OCI-LY1 (cell line): ENCODE measurements at regions not wholly inside any gene's neighbourhood (a gene's known extent, or its start where the extent isn't known, plus 50 kb on each side); places are given as distances from the start of the nearest gene placed in this dataset.

Source experiments
- CTCF ChIP-seq: fragments of 200-600 bp; sonication (generic), shearing (Covaris generic); IDR thresholded peaks from 2 replicates; pipeline ENCODE4 v1.5.1; 2017; ENCODE audit warnings: mild to moderate bottlenecking, antibody characterized with exemption, low read length, moderate library complexity, mixed read lengths
- EZH2 ChIP-seq: fragments of 200-600 bp; sonication (generic), shearing (Covaris generic); IDR thresholded peaks from 2 replicates; pipeline ENCODE4 v1.8.0; 2017; ENCODE audit warnings: borderline replicate concordance, mixed run types, mild to moderate bottlenecking, antibody characterized with exemption, low read length, moderate library complexity, mixed read lengths

- TF ChIP-seq CTCF (no peak), EZH2 (no peak)
These were observed 985.4 kb downstream of the TMEM121 start for GRCh38 chr14:106511800-106512198.
